HG02870 (cell line): ENCODE measurements at regions not wholly inside any gene's neighbourhood (a gene's known extent, or its start where the extent isn't known, plus 50 kb on each side); places are given as distances from the start of the nearest gene placed in this dataset.

Experiments used
- ATAC-seq: cut with Tn5 transposase; IDR thresholded peaks from one replicate; pipeline ENCODE4 v1.9.1; 2021; ENCODE audit warnings: mild to moderate bottlenecking, moderate library complexity; ENCODE audit not compliant: unreplicated experiment

DNA sequence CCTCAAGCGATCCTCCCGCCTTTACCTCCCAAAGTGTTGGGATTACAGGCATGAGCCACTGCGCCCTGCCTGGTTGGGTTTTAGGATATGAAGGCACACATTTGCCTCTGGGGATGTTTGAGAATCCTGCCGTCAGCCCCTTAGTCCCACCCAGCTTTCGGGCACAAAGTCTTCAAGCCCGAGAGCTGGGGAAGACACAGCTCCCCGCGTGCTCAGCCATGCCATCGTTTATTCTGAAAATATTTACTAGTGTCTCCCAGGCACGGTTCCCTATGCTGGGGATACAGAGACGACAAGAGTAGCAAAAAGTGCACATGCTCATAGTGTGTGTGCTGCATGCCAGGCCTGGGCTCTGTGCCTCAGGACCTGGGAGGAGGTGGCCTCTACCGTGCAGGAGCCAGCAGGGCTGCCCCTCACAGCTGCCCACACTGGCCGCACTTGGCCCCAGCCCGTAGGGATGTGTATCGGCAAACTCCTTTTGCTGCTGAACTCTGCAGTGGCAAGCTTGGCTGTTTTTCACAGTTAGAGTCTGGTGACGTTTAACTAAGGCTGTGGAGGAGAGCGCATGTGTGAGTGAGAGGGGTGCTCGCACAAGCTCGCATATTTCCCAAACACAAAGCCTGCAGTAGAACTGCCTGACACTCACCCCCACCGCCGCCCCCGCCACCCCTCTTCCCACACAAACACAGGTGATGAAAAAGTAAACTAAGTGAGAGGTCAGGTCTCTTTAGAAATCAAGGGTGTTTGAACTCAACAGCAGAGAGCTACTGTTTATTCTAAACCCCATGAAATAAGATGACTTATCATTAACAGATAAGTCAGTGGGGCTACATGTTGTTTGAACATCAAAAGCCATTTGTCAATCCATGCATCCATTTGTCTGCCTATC, 266.4 kb downstream of the MRTFB start:
- no peak for ATAC-seq

GRCh38 chr16:14335297-14335696, 264.2 kb downstream of the MRTFB start:
- no peak for ATAC-seq

DNA sequence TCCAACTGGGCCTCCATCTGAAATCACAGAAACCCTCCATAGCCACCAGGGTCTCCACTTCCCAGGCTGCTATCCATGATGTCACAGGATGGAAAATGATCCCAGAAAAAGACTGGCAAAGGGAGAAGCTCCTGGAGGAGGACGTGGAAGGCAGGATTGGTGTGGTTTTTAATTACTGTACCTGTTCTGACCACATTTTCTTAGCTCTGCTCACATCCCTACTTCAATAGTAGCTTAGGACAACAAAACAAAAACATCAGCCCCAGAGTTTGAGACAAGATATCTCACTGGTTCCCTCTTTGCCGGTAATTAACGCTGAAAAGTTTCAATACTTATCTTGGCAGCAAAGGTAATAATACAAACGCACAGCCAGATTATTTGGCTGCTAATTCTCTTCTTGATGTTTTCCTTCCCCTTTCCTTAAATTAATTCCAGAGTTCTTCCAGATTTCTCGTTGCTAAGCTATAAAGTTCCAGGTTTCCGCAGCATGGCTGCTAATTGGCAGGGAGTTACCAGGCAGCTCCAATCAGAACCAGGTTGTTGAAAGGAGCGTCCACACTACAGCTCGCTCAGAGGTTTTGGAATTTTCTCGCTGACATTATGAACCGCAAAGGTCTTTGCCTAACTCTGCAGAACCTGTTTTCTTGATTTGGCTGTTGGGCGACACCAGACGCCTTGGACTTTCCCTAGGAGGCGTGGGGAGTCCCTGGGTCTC, 263.4 kb downstream of the MRTFB start:
- no peak for ATAC-seq

DNA sequence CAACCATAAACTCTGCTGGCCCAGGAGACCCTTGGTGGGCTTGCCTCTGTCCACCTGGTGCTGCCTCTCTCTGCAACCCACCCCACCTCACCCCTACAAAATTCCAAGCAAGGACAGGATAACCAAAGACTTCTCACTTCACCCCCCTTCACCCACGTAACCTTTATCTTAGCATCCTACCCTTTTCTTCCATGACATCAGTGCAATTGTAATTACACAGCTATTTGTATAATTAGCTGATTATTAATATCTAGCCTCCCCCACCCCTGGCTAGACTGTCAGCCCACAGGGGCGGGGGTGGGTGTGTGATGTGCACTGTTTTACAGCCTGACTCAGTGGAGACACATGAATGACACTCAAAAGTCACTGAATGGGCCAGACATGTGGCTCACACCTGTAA, 262.2 kb downstream of the MRTFB start:
- no peak for ATAC-seq

- no peak for ATAC-seq
Observed at GRCh38 chr16:14331020-14331419, 259.9 kb downstream of the MRTFB start.

- ATAC-seq, result no peak
Observed at GRCh38 chr16:14329727-14330350, 258.7 kb downstream of the MRTFB start.

DNA sequence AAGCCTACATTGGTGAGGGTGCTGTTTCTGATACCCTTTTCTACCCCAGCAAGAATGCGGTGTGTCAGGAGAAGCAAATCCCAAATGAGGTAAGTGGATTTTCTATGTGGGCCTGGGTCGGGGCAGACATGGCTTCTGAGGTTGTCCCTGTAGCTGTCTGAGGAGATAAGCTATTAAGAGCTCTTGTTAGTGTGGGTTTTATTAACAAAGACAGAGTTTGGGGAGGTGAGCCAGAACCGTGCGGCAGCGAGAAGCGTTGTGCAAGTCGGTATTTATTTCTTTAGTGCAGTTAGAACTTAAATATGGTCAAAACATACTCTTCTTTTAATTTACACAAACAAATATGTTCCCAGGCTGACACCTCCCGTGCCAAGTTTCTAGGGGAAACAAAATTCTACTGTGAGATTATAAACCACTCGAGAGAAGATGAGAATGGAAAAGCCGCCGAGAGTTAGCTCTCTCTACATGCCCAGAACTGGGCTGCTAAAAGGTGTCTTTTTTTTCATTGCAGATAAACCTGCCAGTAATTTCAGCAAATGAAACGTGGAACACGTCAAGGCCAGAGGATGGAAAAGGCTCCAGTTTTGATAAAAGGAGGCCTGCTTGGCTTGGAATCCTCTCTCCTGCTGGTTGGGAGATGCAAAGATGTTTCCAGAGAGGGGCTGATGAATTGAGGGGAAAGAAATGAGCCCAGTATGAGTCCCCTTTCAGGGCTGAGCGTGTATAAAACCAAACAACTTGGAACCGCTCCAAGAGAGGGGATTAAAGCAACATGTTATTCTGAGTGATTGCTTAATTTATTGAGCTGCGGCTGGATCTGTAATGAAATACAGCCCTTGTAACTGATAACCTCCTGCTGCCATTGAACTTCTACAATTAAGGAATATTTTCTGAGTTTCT, 254.6 kb downstream of the MRTFB start:
- no peak for ATAC-seq

GRCh38 chr16:14324581-14324980, 253.5 kb downstream of the MRTFB start:
- no peak for ATAC-seq

- no peak for ATAC-seq
Observed at GRCh38 chr16:14322186-14322585, 251.1 kb downstream of the MRTFB start.

DNA sequence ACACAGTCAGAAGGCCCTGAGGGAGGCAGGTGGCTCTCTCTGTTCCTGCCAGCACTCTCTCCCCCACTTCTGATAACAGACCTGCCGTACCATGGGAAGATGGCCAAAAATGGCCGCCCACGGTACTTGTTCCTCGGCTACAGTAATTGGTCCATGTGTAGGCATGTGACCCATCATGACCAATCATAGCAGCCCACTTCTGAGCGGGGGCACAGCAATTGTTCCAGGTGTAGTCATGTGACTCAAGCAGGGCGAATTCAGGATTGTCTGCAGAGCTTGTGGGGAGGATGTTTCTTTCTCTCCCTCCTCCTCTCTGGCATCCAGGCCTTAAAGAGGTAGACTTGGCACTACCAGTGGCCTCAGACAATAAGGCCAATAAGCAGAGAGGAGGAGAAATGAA, 250.4 kb downstream of the MRTFB start:
- ATAC-seq, result no peak

- ATAC-seq, result no peak
Observed at GRCh38 chr16:14320406-14320805, 249.3 kb downstream of the MRTFB start.
